NOMO-1 treated with dmso at 0.1 percent for 144 hours (cell line): ENCODE measurements at regions not wholly inside any gene's neighbourhood (a gene's known extent, or its start where the extent isn't known, plus 50 kb on each side); places are given as distances from the start of the nearest gene placed in this dataset.
"Not testable (repeated sequence)": the region's sequence is repeated elsewhere in the genome, so short reads cannot be mapped to it uniquely, and the experiment has no call there.

ENCODE experiments used
- DNase-seq: peaks from one replicate; lab custom pipeline; 2025; ENCODE audit not compliant: unreplicated experiment; lab: John Stamatoyannopoulos, UW

- DNase-seq: not testable (repeated sequence)
These were observed 54.0 kb downstream of the CYP26A1 start for GRCh38 chr10:93127642-93128215.

- no peak for DNase-seq
These were observed 58.3 kb downstream of the CYP26A1 start for GRCh38 chr10:93131986-93132385.

- no peak for DNase-seq
These were observed 64.6 kb downstream of the CYP26A1 start for GRCh38 chr10:93138113-93138870.

GRCh38 chr10:93139059-93139655 is 65.5 kb downstream of the CYP26A1 start:
- peak; percentile 13 for DNase-seq

GRCh38 chr10:93142534-93142933 is 68.8 kb downstream of the CYP26A1 start:
- DNase-seq: no peak

- DNase-seq: no peak
These were observed 69.6 kb downstream of the CYP26A1 start for GRCh38 chr10:93143281-93143680.

- DNase-seq: no peak
These were observed 72.6 kb downstream of the CYP26A1 start for GRCh38 chr10:93146336-93146735.

- no peak for DNase-seq
These were observed 73.6 kb downstream of the CYP26A1 start for GRCh38 chr10:93147281-93147680.

- DNase-seq: no peak
These were observed 74.8 kb downstream of the CYP26A1 start for GRCh38 chr10:93148476-93148875.

GRCh38 chr10:93149761-93150160 is 76.1 kb downstream of the CYP26A1 start:
- DNase-seq: no peak

- DNase-seq: no peak
These were observed 76.6 kb downstream of the CYP26A1 start for GRCh38 chr10:93150289-93150688.

- DNase-seq: no peak
These were observed 77.4 kb downstream of the CYP26A1 start for GRCh38 chr10:93150990-93151547.

- DNase-seq: no peak
These were observed 78.4 kb downstream of the CYP26A1 start for GRCh38 chr10:93152136-93152535.

- DNase-seq: no peak
These were observed 80.8 kb downstream of the CYP26A1 start for GRCh38 chr10:93154531-93154930.

GRCh38 chr10:93160140-93160539 is 86.4 kb downstream of the CYP26A1 start:
- no peak for DNase-seq

- DNase-seq: no peak
These were observed 87.1 kb downstream of the CYP26A1 start for GRCh38 chr10:93160829-93161228.

- no peak for DNase-seq
These were observed 91.7 kb downstream of the CYP26A1 start for GRCh38 chr10:93165367-93165766.

- no peak for DNase-seq
These were observed 92.4 kb downstream of the CYP26A1 start for GRCh38 chr10:93166134-93166533.

GRCh38 chr10:93171837-93172236 is 98.1 kb downstream of the CYP26A1 start:
- DNase-seq: no peak

GRCh38 chr10:93173967-93174845 is 100.5 kb downstream of the CYP26A1 start:
- no peak for DNase-seq

GRCh38 chr10:93175490-93175889 is 101.8 kb downstream of the CYP26A1 start:
- no peak for DNase-seq
